GM21576 (cell line): ENCODE measurements at regions not wholly inside any gene's neighbourhood (a gene's known extent, or its start where the extent isn't known, plus 50 kb on each side); places are given as distances from the start of the nearest gene placed in this dataset.
A peak's percentile ranks its signal among the peaks of the same experiment; 100 is the strongest.
"Not testable (repeated sequence)": the region's sequence is repeated elsewhere in the genome, so short reads cannot be mapped to it uniquely, and the experiment has no call there.

Source experiments
- ATAC-seq: cut with Tn5 transposase; IDR thresholded peaks from one replicate; pipeline ENCODE4 v1.9.1; 2021; ENCODE audit warnings: mild to moderate bottlenecking, moderate library complexity; ENCODE audit not compliant: unreplicated experiment

GRCh38 chrX:13518126-13518525, 51.3 kb upstream of the EGFL6 start:
- ATAC-seq: no peak

GRCh38 chrX:13515211-13515930, 54.0 kb upstream of the EGFL6 start:
- no peak for ATAC-seq

- no peak for ATAC-seq
These were observed 57.5 kb upstream of the EGFL6 start for GRCh38 chrX:13511944-13512330.

GRCh38 chrX:13511241-13511943, 58.0 kb upstream of the EGFL6 start:
- ATAC-seq: no peak

- no peak for ATAC-seq
These were observed 61.5 kb upstream of the EGFL6 start for GRCh38 chrX:13507893-13508292.

GRCh38 chrX:13506574-13506973, 62.8 kb upstream of the EGFL6 start:
- no peak for ATAC-seq

- ATAC-seq: no peak
These were observed 66.8 kb upstream of the EGFL6 start for GRCh38 chrX:13502590-13502989.

- no peak for ATAC-seq
These were observed 69.7 kb upstream of the EGFL6 start for GRCh38 chrX:13499736-13500135.

- no peak for ATAC-seq
These were observed 71.2 kb upstream of the EGFL6 start for GRCh38 chrX:13498238-13498637.

GRCh38 chrX:13495232-13495631, 74.2 kb upstream of the EGFL6 start:
- no peak for ATAC-seq

- ATAC-seq: no peak
These were observed 74.8 kb upstream of the EGFL6 start for GRCh38 chrX:13494562-13494961.

- no peak for ATAC-seq
These were observed 75.7 kb upstream of the EGFL6 start for GRCh38 chrX:13493659-13494058.

GRCh38 chrX:13492286-13492685, 77.1 kb upstream of the EGFL6 start:
- ATAC-seq: no peak

GRCh38 chrX:13491061-13491460, 78.3 kb upstream of the EGFL6 start:
- ATAC-seq: no peak

- no peak for ATAC-seq
These were observed 79.9 kb upstream of the EGFL6 start for GRCh38 chrX:13489454-13489853.

- peak; percentile 53 for ATAC-seq
These were observed 81.5 kb upstream of the EGFL6 start for GRCh38 chrX:13487731-13488505.

GRCh38 chrX:13485167-13485566, 84.2 kb upstream of the EGFL6 start:
- ATAC-seq: no peak

- ATAC-seq: no peak
These were observed 85.6 kb upstream of the EGFL6 start for GRCh38 chrX:13483773-13484172.

- no peak for ATAC-seq
These were observed 86.5 kb upstream of the EGFL6 start for GRCh38 chrX:13482746-13483541.

GRCh38 chrX:13480780-13481179, 88.6 kb upstream of the EGFL6 start:
- not testable (repeated sequence) for ATAC-seq

GRCh38 chrX:13479452-13479813, 90.0 kb upstream of the EGFL6 start:
- ATAC-seq: no peak
